Thoracic aorta (tissue), 2 donors: ENCODE measurements at regions not wholly inside any gene's neighbourhood (a gene's known extent, or its start where the extent isn't known, plus 50 kb on each side); places are given as distances from the start of the nearest gene placed in this dataset.

Experiments used
- ATAC-seq: fragments of 150-250 bp; one replicate; pipeline ENCODE4 v1.8.0; 2017; ENCODE audit warnings: low read depth; ENCODE audit not compliant: insufficient number of reproducible peaks, low FRiP score
- DNase-seq: peaks from one replicate; pipeline ENCODE4 v3.0.0-alpha.2; 2020; ENCODE audit warnings: low spot score
- H3K27ac ChIP-seq, 2 donors: fragments of 200-600 bp; sonication (generic); 1 replicate in 1 of 2; 2 replicates in 1 of 2; pipeline ENCODE4 v1.5.1; 2016; ENCODE audit warnings: mild to moderate bottlenecking in 2 of 2, moderate library complexity in 2 of 2
- H3K27me3 ChIP-seq: fragments of 200-600 bp; sonication (generic); replicated peaks from 2 replicates; pipeline ENCODE4 v1.6.0; 2016; ENCODE audit warnings: mild to moderate bottlenecking; ENCODE audit not compliant: insufficient read depth
- H3K36me3 ChIP-seq: fragments of 200-600 bp; sonication (generic); one replicate; pipeline ENCODE4 v1.5.1; 2016
- H3K4me1 ChIP-seq, 2 donors: fragments of 200-600 bp; sonication (generic); 1 replicate in 1 of 2; 2 replicates in 1 of 2; pipeline versions ENCODE4 v1.5.1 to v1.6.0; 2016; ENCODE audit warnings: low read depth in 2 of 2, mild to moderate bottlenecking in 1 of 2; ENCODE audit not compliant: control insufficient read depth in 1 of 2
- H3K4me3 ChIP-seq: fragments of 200-600 bp; sonication (generic); 2 replicates; pipeline ENCODE4 v1.5.1; 2016; ENCODE audit warnings: mild to moderate bottlenecking
- H3K9me3 ChIP-seq: fragments of 200-600 bp; sonication (generic); 2 replicates; pipeline ENCODE4 v1.5.1; 2016
- CTCF ChIP-seq: fragments of 200-600 bp; sonication (generic); IDR thresholded peaks from one replicate; pipeline ENCODE4 v1.5.1; 2019; ENCODE audit warnings: antibody characterized with exemption

- H3K4me3 ChIP-seq = no peak overlapping the region
- no peak for TF ChIP-seq CTCF
- ATAC-seq (no peak), DNase-seq (no peak)
- no peak overlapping the region for H3K27ac ChIP-seq
- no peaks in the 10 kb centered on the region for H3K9me3 ChIP-seq
- H3K4me1 ChIP-seq = peaks cover 3 to 13% of the 10 kb centered on the region in 2 donors
- H3K27me3 ChIP-seq = no peaks in the 10 kb centered on the region
- H3K36me3 ChIP-seq = no peaks in the 10 kb centered on the region
These were observed 475.1 kb upstream of the WWC1 start for GRCh38 chr5:167816354-167816753.

DNA sequence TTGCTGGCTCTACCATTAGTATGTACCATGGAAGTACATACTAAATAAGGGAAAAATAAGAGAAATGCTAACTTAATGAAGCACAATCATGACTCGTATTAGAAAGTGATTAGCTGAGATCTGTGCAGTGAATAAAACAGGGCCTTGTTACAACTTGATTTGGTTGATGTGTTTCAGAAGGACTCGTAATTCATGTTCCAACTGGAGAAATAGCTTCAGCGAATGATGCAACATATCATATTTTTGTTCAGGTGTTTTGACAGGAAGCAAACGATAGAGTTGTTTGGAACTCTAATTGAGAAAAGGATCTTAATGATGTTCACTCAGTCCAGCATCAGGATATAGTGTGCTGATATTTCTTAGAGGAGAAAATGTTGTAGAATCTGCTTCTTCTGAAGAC, 474.6 kb upstream of the WWC1 start:
- DNase-seq = no peak
- H3K4me1 ChIP-seq = peaks cover 7 to 18% of the 10 kb centered on the region in 2 donors
- TF ChIP-seq CTCF = no peak

GRCh38 chr5:167819406-167819805, 472.0 kb upstream of the WWC1 start:
- H3K27me3 ChIP-seq = no peaks in the 10 kb centered on the region
- DNase-seq = no peak
- H3K4me1 ChIP-seq = peaks cover 7 to 34% of the 10 kb centered on the region in 2 donors
- no peak overlapping the region for H3K27ac ChIP-seq
- no peak for ATAC-seq
- TF ChIP-seq CTCF = no peak
- no peak overlapping the region for H3K4me3 ChIP-seq
- no peaks in the 10 kb centered on the region for H3K36me3 ChIP-seq
- H3K9me3 ChIP-seq = no peaks in the 10 kb centered on the region

More for the DNA sequence above, 474.6 kb upstream of the WWC1 start:
- ATAC-seq = no peak
- Histone ChIP-seq H3K9me3 (no peaks in the 10 kb centered on the region), H3K27ac (no peak overlapping the region), H3K27me3 (no peaks in the 10 kb centered on the region), H3K4me3 (no peak overlapping the region), H3K36me3 (no peaks in the 10 kb centered on the region)

GRCh38 chr5:167820101-167820990, 471.1 kb upstream of the WWC1 start:
- DNase-seq (no peak), ATAC-seq (no peak)
- TF ChIP-seq CTCF = no peak
- no peaks in the 10 kb centered on the region for H3K27me3 ChIP-seq
- no peak overlapping the region for H3K27ac ChIP-seq
- H3K4me1 ChIP-seq = peaks cover 7 to 34% of the 10 kb centered on the region in 2 donors
- no peaks in the 10 kb centered on the region for H3K36me3 ChIP-seq
- H3K9me3 ChIP-seq = no peaks in the 10 kb centered on the region
- no peak overlapping the region for H3K4me3 ChIP-seq

DNA sequence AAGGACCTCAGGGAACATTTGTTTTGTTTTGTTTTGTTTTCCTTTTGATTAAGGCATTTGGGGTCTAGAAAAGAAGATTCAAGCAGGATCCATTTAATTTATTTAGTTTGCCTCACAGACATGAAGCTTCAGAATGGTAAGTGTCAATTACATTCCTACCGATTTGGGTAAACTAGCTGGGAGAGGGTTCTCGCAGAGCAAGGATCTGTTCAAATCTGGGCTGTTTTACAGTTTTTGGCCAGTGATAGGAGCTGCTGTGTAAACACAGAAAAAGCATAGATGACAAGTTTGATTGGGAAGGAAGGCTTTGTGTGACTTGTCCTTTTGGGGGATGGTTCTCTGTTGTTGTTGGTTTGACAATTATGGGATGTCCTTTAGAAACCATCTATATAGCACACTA, 470.3 kb upstream of the WWC1 start:
- Histone ChIP-seq H3K4me3 (no peak overlapping the region), H3K27me3 (no peaks in the 10 kb centered on the region), H3K27ac (no peak overlapping the region), H3K36me3 (no peaks in the 10 kb centered on the region), H3K4me1 (peaks cover 7 to 34% of the 10 kb centered on the region in 2 donors), H3K9me3 (no peaks in the 10 kb centered on the region)
- DNase-seq (no peak), ATAC-seq (no peak)
- TF ChIP-seq CTCF = no peak
